A549 (cell line): ENCODE measurements at regions not wholly inside any gene's neighbourhood (a gene's known extent, or its start where the extent isn't known, plus 50 kb on each side); places are given as distances from the start of the nearest gene placed in this dataset.

ENCODE experiments used
- CHD4 ChIP-seq: fragments of 200-600 bp; sonication (generic); IDR thresholded peaks from 2 replicates; pipeline ENCODE4 v1.6.1; 2016; ENCODE audit warnings: antibody characterized with exemption, mild to moderate bottlenecking, borderline replicate concordance
- EP300 ChIP-seq, 2 experiments: fragments of >200 bp; sonication (Bioruptor Twin); formaldehyde crosslinking; IDR thresholded peaks; 2 replicates in 1 of 2; 3 replicates in 1 of 2; pipeline ENCODE4 v1.6.1; 2016 to 2017
- HDAC2 ChIP-seq: fragments of 200-600 bp; sonication (generic); IDR thresholded peaks from 2 replicates; pipeline ENCODE4 v1.6.1; 2016
- JUN ChIP-seq, 2 experiments: fragments of >200 bp; sonication (Bioruptor Twin); formaldehyde crosslinking; IDR thresholded peaks; 2 replicates in 1 of 2; 3 replicates in 1 of 2; pipeline ENCODE4 v1.6.1; 2016 to 2017
- MAZ ChIP-seq: fragments of 150-350 bp; IDR thresholded peaks from 2 replicates; pipeline ENCODE4 v1.6.1; 2014; ENCODE audit warnings: antibody characterized with exemption, low read depth, low read length, borderline replicate concordance
- POLR2A ChIP-seq: IDR thresholded peaks from 2 replicates; pipeline ENCODE4 v1.6.1; 2012; ENCODE audit warnings: mild to moderate bottlenecking, low read length
- POLR2AphosphoS2 ChIP-seq: conservative IDR thresholded peaks from 2 replicates; pipeline ENCODE4 v1.6.1; 2012; ENCODE audit warnings: low read length, improper control_type of control experiment, inconsistent platforms
- RAD21 ChIP-seq, 2 experiments: fragments of >200 bp in 1 of 2; sonication (Bioruptor Twin) in 1 of 2; formaldehyde crosslinking in 1 of 2; IDR thresholded peaks in 1 of 2; conservative IDR thresholded peaks in 1 of 2; 2 replicates in 1 of 2; 3 replicates in 1 of 2; pipeline ENCODE4 v1.6.1; 2012 to 2018; ENCODE audit warnings: inconsistent platforms in 1 of 2
- RARB ChIP-seq: fragments of 250-450 bp; sonication (Bioruptor Pico); IDR thresholded peaks from 2 replicates; pipeline ENCODE4 v1.8.0; 2021; ENCODE audit warnings: mild to moderate bottlenecking, moderate library complexity
- SMC3 ChIP-seq: fragments of >200 bp; sonication (Bioruptor Twin); formaldehyde crosslinking; IDR thresholded peaks from 3 replicates; pipeline ENCODE4 v1.6.1; 2018; ENCODE audit warnings: inconsistent platforms
- TF ChIP-seq, protein P1 (sequence below): fragments of >200 bp; sonication (Bioruptor Twin); formaldehyde crosslinking; IDR thresholded peaks from 3 replicates; pipeline ENCODE4 v1.5.1; 2016

- TF ChIP-seq JUN (IDR thresholded peaks at IDR 0.05) (no peak), MAZ (no peak), EP300 (IDR thresholded peaks at IDR 0.05) (no peak), POLR2A (no peak), RAD21 (conservative IDR thresholded peaks at IDR 0.05 in 1 of 2, IDR thresholded peaks at IDR 0.05 in 1 of 2) (no peak), HDAC2 (no peak), RARB (no peak), SMC3 (no peak), POLR2AphosphoS2 (no peak), CHD4 (no peak)
- TF ChIP-seq, protein P1, sequence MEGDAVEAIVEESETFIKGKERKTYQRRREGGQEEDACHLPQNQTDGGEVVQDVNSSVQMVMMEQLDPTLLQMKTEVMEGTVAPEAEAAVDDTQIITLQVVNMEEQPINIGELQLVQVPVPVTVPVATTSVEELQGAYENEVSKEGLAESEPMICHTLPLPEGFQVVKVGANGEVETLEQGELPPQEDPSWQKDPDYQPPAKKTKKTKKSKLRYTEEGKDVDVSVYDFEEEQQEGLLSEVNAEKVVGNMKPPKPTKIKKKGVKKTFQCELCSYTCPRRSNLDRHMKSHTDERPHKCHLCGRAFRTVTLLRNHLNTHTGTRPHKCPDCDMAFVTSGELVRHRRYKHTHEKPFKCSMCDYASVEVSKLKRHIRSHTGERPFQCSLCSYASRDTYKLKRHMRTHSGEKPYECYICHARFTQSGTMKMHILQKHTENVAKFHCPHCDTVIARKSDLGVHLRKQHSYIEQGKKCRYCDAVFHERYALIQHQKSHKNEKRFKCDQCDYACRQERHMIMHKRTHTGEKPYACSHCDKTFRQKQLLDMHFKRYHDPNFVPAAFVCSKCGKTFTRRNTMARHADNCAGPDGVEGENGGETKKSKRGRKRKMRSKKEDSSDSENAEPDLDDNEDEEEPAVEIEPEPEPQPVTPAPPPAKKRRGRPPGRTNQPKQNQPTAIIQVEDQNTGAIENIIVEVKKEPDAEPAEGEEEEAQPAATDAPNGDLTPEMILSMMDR, result no peak
Measured at GRCh38 chr5:15442193-15442570, 57.8 kb upstream of the FBXL7 start.
